HepG2 (cell line): ENCODE measurements at regions not wholly inside any gene's neighbourhood (a gene's known extent, or its start where the extent isn't known, plus 50 kb on each side); places are given as distances from the start of the nearest gene placed in this dataset.

ENCODE experiments used
- ATAC-seq: fragments of 200-7000 bp; cut with Tn5 transposase; 3 replicates; pipeline ENCODE4 v1.9.1; 2020; ENCODE audit warnings: mild to moderate bottlenecking, moderate library complexity
- BruUV-seq: library from RNA; stranded (reverse); fragments of 400-500 nt; replicated peaks from 2 replicates; lab custom pipeline; 2021; lab: Mats Ljungman, UMichigan
- CTCF ChIA-PET: fragments of 300-600 bp; formaldehyde crosslinking; extraction: SDS; loops from one replicate; lab custom pipeline; 2021; ENCODE audit warnings: low total read pairs, inconsistent platforms, low intra/inter-chr PET ratio; lab: Yijun Ruan, JAX
- POLR2A ChIA-PET: fragments of 350-600 bp; sonication (Branson Sonifier 250); formaldehyde crosslinking; loops from one replicate; lab custom pipeline; 2020; ENCODE audit warnings: antibody characterized with exemption, inconsistent platforms; lab: Yijun Ruan, JAX
- DNase-seq: peaks from one replicate; pipeline ENCODE4 v3.0.0-alpha.2; 2015; ENCODE audit warnings: low spot score
- FAIRE-seq: peaks from 3 replicates; lab custom pipeline; 2011; peaks lifted over from hg19 to GRCh38; lab: Jason Lieb, UNC
- H2AFZ ChIP-seq: one replicate; pipeline ENCODE4 v1.6.1; 2011; ENCODE audit warnings: low read length, inconsistent platforms
- H3K27ac ChIP-seq: fragments of 300-600 bp; 3 replicates; pipeline ENCODE4 v1.8.0; 2011; ENCODE audit warnings: mixed run types, mild to moderate bottlenecking, mixed read lengths, low read length, inconsistent platforms; ENCODE audit not compliant: insufficient read depth; ENCODE audit errors: extremely low read length
- H3K27me3 ChIP-seq, 2 experiments: fragments of 200-600 bp in 1 of 2; 2 replicates in 1 of 2; 3 replicates in 1 of 2; pipeline versions ENCODE4 v1.6.0 to v1.8.0; 2011; ENCODE audit warnings: low read length in 2 of 2, mild to moderate bottlenecking in 2 of 2, moderate library complexity in 2 of 2, inconsistent platforms in 1 of 2; ENCODE audit not compliant: insufficient read depth in 2 of 2, control insufficient read depth in 1 of 2
- H3K36me3 ChIP-seq, 2 experiments: fragments of 200-600 bp in 1 of 2; replicated peaks in 1 of 2; 2 replicates in 1 of 2; 3 replicates in 1 of 2; pipeline versions ENCODE4 v1.5.1 to v1.8.0; 2011; ENCODE audit warnings: low read length in 2 of 2, inconsistent platforms in 1 of 2; ENCODE audit not compliant: insufficient read depth in 2 of 2, control insufficient read depth in 1 of 2
- H3K4me1 ChIP-seq: 2 replicates; pipeline ENCODE4 v1.5.1; 2012; ENCODE audit warnings: low read length, inconsistent platforms; ENCODE audit not compliant: insufficient read depth
- H3K4me2 ChIP-seq: 2 replicates; pipeline ENCODE4 v1.6.0; 2011; ENCODE audit warnings: low read depth, low read length, inconsistent platforms
- H3K4me3 ChIP-seq, 3 experiments: fragments of 200-600 bp in 1 of 3; sonication (generic), shearing (Covaris generic) in 1 of 3; replicated peaks in 1 of 3; 2 replicates each; pipeline ENCODE4 v1.5.1; 2011 to 2016; ENCODE audit warnings: low read length in 3 of 3, inconsistent platforms in 2 of 3, low read depth in 2 of 3, mild to moderate bottlenecking in 2 of 3, control low read depth in 1 of 3, mixed read lengths in 1 of 3; ENCODE audit not compliant: insufficient read depth in 1 of 3
- H3K79me2 ChIP-seq: one replicate; pipeline ENCODE4 v1.6.1; 2011; ENCODE audit warnings: low read length, inconsistent platforms; ENCODE audit not compliant: insufficient read depth
- H3K9ac ChIP-seq: 2 replicates; pipeline ENCODE4 v1.6.0; 2011; ENCODE audit warnings: mild to moderate bottlenecking, low read depth, low read length, inconsistent platforms; ENCODE audit not compliant: insufficient read depth
- H3K9me3 ChIP-seq: 2 replicates; pipeline ENCODE4 v1.5.1; 2012; ENCODE audit warnings: mild to moderate bottlenecking, low read length
- H4K20me1 ChIP-seq: 2 replicates; pipeline ENCODE4 v1.6.0; 2011; ENCODE audit warnings: inconsistent platforms, mild to moderate bottlenecking, low read length, moderate library complexity; ENCODE audit not compliant: insufficient read depth
- AKAP8 ChIP-seq: sonication (generic); formaldehyde crosslinking; IDR thresholded peaks from 2 replicates; pipeline ENCODE4 v1.5.1; 2020; ENCODE audit warnings: mild to moderate bottlenecking, missing genetic modification reagents
- CREB3 ChIP-seq: sonication (generic); formaldehyde crosslinking; IDR thresholded peaks from 2 replicates; pipeline ENCODE4 v1.5.0; 2020; ENCODE audit warnings: missing genetic modification reagents
- ELF1 ChIP-seq: sonication (generic); formaldehyde crosslinking; IDR thresholded peaks from 2 replicates; pipeline ENCODE4 v1.4.0; 2020; ENCODE audit warnings: missing genetic modification reagents
- FLYWCH1 ChIP-seq: sonication (generic); formaldehyde crosslinking; IDR thresholded peaks from 2 replicates; pipeline ENCODE4 v1.8.1; 2023; ENCODE audit warnings: mild to moderate bottlenecking, missing genetic modification reagents
- HNRNPLL ChIP-seq: fragments of 200-400 bp; formaldehyde crosslinking; IDR thresholded peaks from 2 replicates; pipeline ENCODE4 v1.6.1; 2017; ENCODE audit warnings: mild to moderate bottlenecking, low read depth, low read length; ENCODE audit not compliant: poor library complexity, severe bottlenecking
- IRX3 ChIP-seq: sonication (generic); formaldehyde crosslinking; IDR thresholded peaks from 2 replicates; pipeline ENCODE4 v1.8.1; 2023; ENCODE audit warnings: mild to moderate bottlenecking, low read depth, missing genetic modification reagents, borderline replicate concordance
- RNF219 ChIP-seq: sonication (generic); formaldehyde crosslinking; IDR thresholded peaks from 2 replicates; pipeline ENCODE4 v1.5.0; 2020; ENCODE audit warnings: mild to moderate bottlenecking, missing genetic modification reagents
- ZEB1 ChIP-seq: IDR thresholded peaks from 2 replicates; pipeline ENCODE4 v1.6.1; 2012; ENCODE audit warnings: mild to moderate bottlenecking, low read depth, inconsistent platforms; ENCODE audit not compliant: insufficient replicate concordance
- ZFP36 ChIP-seq: fragments of 150-350 bp; IDR thresholded peaks from 2 replicates; pipeline ENCODE4 v1.6.1; 2018; ENCODE audit warnings: borderline replicate concordance, low read length, low read depth; ENCODE audit not compliant: partially characterized antibody
- ZFP91 ChIP-seq: sonication (generic); formaldehyde crosslinking; IDR thresholded peaks from 2 replicates; pipeline ENCODE4 v1.9.0; 2022; ENCODE audit warnings: missing genetic modification reagents, mild to moderate bottlenecking, borderline replicate concordance
- ZNF329 ChIP-seq: sonication (generic); formaldehyde crosslinking; IDR thresholded peaks from 2 replicates; pipeline ENCODE4 v1.9.0; 2021; ENCODE audit warnings: low read depth, mild to moderate bottlenecking, missing genetic modification reagents
- ZNF432 ChIP-seq: sonication (generic); formaldehyde crosslinking; IDR thresholded peaks from 2 replicates; pipeline ENCODE4 v1.5.0; 2020; ENCODE audit warnings: missing genetic modification reagents, mild to moderate bottlenecking, borderline replicate concordance
- ZSCAN22 ChIP-seq: sonication (generic); formaldehyde crosslinking; IDR thresholded peaks from 2 replicates; pipeline ENCODE4 v1.4.0; 2020; ENCODE audit warnings: mild to moderate bottlenecking, missing genetic modification reagents
- WGBS: methylation state at CpG from one replicate; pipeline ENCODE4 v1.1.6; 2017; ENCODE audit warnings: low lambda C conversion rate; 5-methylcytosine and 5-hydroxymethylcytosine counted together
- in situ Hi-C: cut with HindIII; loops from 2 replicates; pipeline ENCODE4 v1.10.0; 2017; ENCODE audit warnings: low pct_unique_long_range_greater_than_20kb; ENCODE audit not compliant: extremely low pct_ligation_motif_present
- intact Hi-C: fragments of 100-400 bp; cut with micrococcal nuclease; formaldehyde crosslinking; loops from one replicate; pipeline ENCODE4 v1.10.0; 2022; ENCODE audit not compliant: unreplicated experiment

- no peak for TF ChIP-seq RNF219
- no peak for TF ChIP-seq ELF1 (CRISPR knock-in tag)
- no peak for TF ChIP-seq AKAP8 (CRISPR knock-in tag)
- no peak for TF ChIP-seq HNRNPLL
- no peak for TF ChIP-seq IRX3 (CRISPR knock-in tag)
- TF ChIP-seq CREB3 (CRISPR knock-in tag) = no peak
- TF ChIP-seq FLYWCH1 (CRISPR knock-in tag) = no peak
These were observed 273.4 kb downstream of the IGSF11 start (continued) for GRCh38 chr3:118761291-118761606.

- H3K36me3 ChIP-seq = no peaks in the 10 kb centered on the region
- ChIA-PET CTCF (no interaction called here), POLR2A (no interaction called here)
- in situ Hi-C loops = no loop called here
- ATAC-seq (no peak), FAIRE-seq (no peak), DNase-seq (no peak)
- no peaks in the 10 kb centered on the region for H3K79me2 ChIP-seq
- no peak overlapping the region for H3K27ac ChIP-seq
- H3K9ac ChIP-seq = no peak overlapping the region
- H4K20me1 ChIP-seq = no peaks in the 10 kb centered on the region
- H3K27me3 ChIP-seq = no peaks in the 10 kb centered on the region; a peak in 1 of 5 replicates
- 10% methylated on average over 3 of the region's 3 CpGs for WGBS
- no peaks in the 10 kb centered on the region for H3K4me1 ChIP-seq
- H3K4me3 ChIP-seq = no peak overlapping the region
- H3K9me3 ChIP-seq = no peaks in the 10 kb centered on the region
- TF ChIP-seq ZEB1 (no peak), ZNF329 (CRISPR knock-in tag) (no peak), ZNF432 (CRISPR knock-in tag) (no peak), ZFP36 (no peak), ZSCAN22 (CRISPR knock-in tag) (no peak), ZFP91 (CRISPR knock-in tag) (no peak)
- no TSS peak for BruUV-seq
- intact Hi-C loops = no loop called here
- no peak overlapping the region for H3K4me2 ChIP-seq
- H2AFZ ChIP-seq = no peak overlapping the region
These were observed 268.9 kb downstream of the IGSF11 start for GRCh38 chr3:118765636-118766305.
